Astrocyte (in vitro differentiated cells and primary cell): ENCODE measurements at regions not wholly inside any gene's neighbourhood (a gene's known extent, or its start where the extent isn't known, plus 50 kb on each side); places are given as distances from the start of the nearest gene placed in this dataset.
"Not testable (repeated sequence)": the region's sequence is repeated elsewhere in the genome, so short reads cannot be mapped to it uniquely, and the experiment has no call there.

Source experiments
- DNase-seq: peaks from one replicate; pipeline ENCODE4 v3.0.0-alpha.2; 2010; ENCODE audit warnings: low read depth
- FAIRE-seq: peaks from 2 replicates; lab custom pipeline; 2011; peaks lifted over from hg19 to GRCh38; lab: Jason Lieb, UNC
- H2AFZ ChIP-seq: 2 replicates; pipeline ENCODE4 v1.6.0; 2012; ENCODE audit warnings: low read depth, low read length, inconsistent platforms
- H3K27ac ChIP-seq: 2 replicates; pipeline ENCODE4 v1.5.1; 2011; ENCODE audit warnings: low read depth, low read length, inconsistent platforms
- H3K27me3 ChIP-seq: 2 replicates; pipeline ENCODE4 v1.6.0; 2011; ENCODE audit warnings: low read length, inconsistent platforms; ENCODE audit not compliant: insufficient read depth
- H3K36me3 ChIP-seq: 2 replicates; pipeline ENCODE4 v1.5.1; 2011; ENCODE audit warnings: low read length, inconsistent platforms; ENCODE audit not compliant: insufficient read depth
- H3K4me1 ChIP-seq: 2 replicates; pipeline ENCODE4 v1.5.1; 2011; ENCODE audit warnings: low read length, inconsistent platforms; ENCODE audit not compliant: insufficient read depth
- H3K4me2 ChIP-seq: 2 replicates; pipeline ENCODE4 v1.6.0; 2012; ENCODE audit warnings: low read length, inconsistent platforms
- H3K4me3 ChIP-seq: 2 replicates; pipeline ENCODE4 v1.5.1; 2011; ENCODE audit warnings: low read depth, mild to moderate bottlenecking, low read length, inconsistent platforms; ENCODE audit not compliant: insufficient read depth
- H3K79me2 ChIP-seq: 2 replicates; pipeline ENCODE4 v1.6.0; 2012; ENCODE audit warnings: mild to moderate bottlenecking, low read length, inconsistent platforms; ENCODE audit not compliant: insufficient read depth
- H3K9ac ChIP-seq: 2 replicates; pipeline ENCODE4 v1.6.0; 2012; ENCODE audit warnings: mild to moderate bottlenecking, low read length, inconsistent platforms
- H3K9me3 ChIP-seq: 2 replicates; pipeline ENCODE4 v1.5.1; 2012; ENCODE audit warnings: low read depth, mild to moderate bottlenecking, low read length, inconsistent platforms; ENCODE audit not compliant: insufficient read depth
- H4K20me1 ChIP-seq: 2 replicates; pipeline ENCODE4 v1.6.0; 2012; ENCODE audit warnings: low read length, inconsistent platforms; ENCODE audit not compliant: insufficient read depth
- H3K27ac Mint-ChIP-seq: one replicate; pipeline ENCODE4 v1.8.0; 2021; ENCODE audit warnings: mild to moderate bottlenecking, mixed read lengths; ENCODE audit not compliant: unreplicated experiment
- H3K27me3 Mint-ChIP-seq: one replicate; pipeline ENCODE4 v1.8.0; 2021; ENCODE audit warnings: low read depth, mixed read lengths; ENCODE audit not compliant: unreplicated experiment
- H3K36me3 Mint-ChIP-seq: one replicate; pipeline ENCODE4 v1.8.0; 2021; ENCODE audit warnings: low read depth, mixed read lengths; ENCODE audit not compliant: unreplicated experiment
- H3K4me1 Mint-ChIP-seq: one replicate; pipeline ENCODE4 v1.8.0; 2021; ENCODE audit warnings: low read depth, mixed read lengths; ENCODE audit not compliant: unreplicated experiment
- H3K4me3 Mint-ChIP-seq: one replicate; pipeline ENCODE4 v1.8.0; 2021; ENCODE audit warnings: mild to moderate bottlenecking, moderate library complexity, mixed read lengths; ENCODE audit not compliant: unreplicated experiment
- H3K9me3 Mint-ChIP-seq: one replicate; pipeline ENCODE4 v1.8.0; 2021; ENCODE audit warnings: mild to moderate bottlenecking, mixed read lengths; ENCODE audit not compliant: unreplicated experiment
- CTCF ChIP-seq: IDR thresholded peaks from 2 replicates; pipeline ENCODE4 v1.5.1; 2011; ENCODE audit warnings: low read depth, mild to moderate bottlenecking, inconsistent platforms, low read length, moderate library complexity; ENCODE audit not compliant: insufficient read depth
- EZH2 ChIP-seq: IDR thresholded peaks from 2 replicates; pipeline ENCODE4 v1.6.1; 2012; ENCODE audit warnings: mild to moderate bottlenecking, low read length, inconsistent platforms; ENCODE audit not compliant: insufficient read depth

GRCh38 chr4:145271194-145271593 is 90.8 kb upstream of the OTUD4 start:
- no peaks in the 10 kb centered on the region for H3K9me3 ChIP-seq
- no peaks in the 10 kb centered on the region for H3K27me3 Mint-ChIP-seq
- H3K4me1 ChIP-seq = no peaks in the 10 kb centered on the region
- H3K36me3 Mint-ChIP-seq = no peaks in the 10 kb centered on the region
- no peaks in the 10 kb centered on the region for H3K9me3 Mint-ChIP-seq
- no peak overlapping the region for H2AFZ ChIP-seq
- FAIRE-seq (no peak), DNase-seq (no peak)
- H3K27ac Mint-ChIP-seq = no peak overlapping the region
- no peak overlapping the region for H3K4me3 ChIP-seq
- H3K4me2 ChIP-seq = no peak overlapping the region
- H3K36me3 ChIP-seq = no peaks in the 10 kb centered on the region
- peaks cover 2% of the 10 kb centered on the region for H3K4me1 Mint-ChIP-seq
- no peaks in the 10 kb centered on the region for H3K79me2 ChIP-seq
- H3K4me3 Mint-ChIP-seq = no peak overlapping the region
- no peaks in the 10 kb centered on the region for H3K27me3 ChIP-seq
- H3K27ac ChIP-seq = no peak overlapping the region
- TF ChIP-seq CTCF (no peak), EZH2 (no peak)
- no peaks in the 10 kb centered on the region for H4K20me1 ChIP-seq
- H3K9ac ChIP-seq = no peak overlapping the region

GRCh38 chr4:145266881-145267280 is 86.5 kb upstream of the OTUD4 start:
- H3K27ac Mint-ChIP-seq = no peak overlapping the region
- no peak overlapping the region for H3K9ac ChIP-seq
- H3K4me3 Mint-ChIP-seq = no peak overlapping the region
- no peaks in the 10 kb centered on the region for H3K27me3 ChIP-seq
- H3K36me3 ChIP-seq = no peaks in the 10 kb centered on the region
- no peak overlapping the region for H3K4me2 ChIP-seq
- peaks cover 2% of the 10 kb centered on the region for H3K4me1 Mint-ChIP-seq
- H3K4me3 ChIP-seq = no peak overlapping the region
- H3K27me3 Mint-ChIP-seq = no peaks in the 10 kb centered on the region
- H3K9me3 Mint-ChIP-seq = no peaks in the 10 kb centered on the region
- no peaks in the 10 kb centered on the region for H3K79me2 ChIP-seq
- H3K36me3 Mint-ChIP-seq = no peaks in the 10 kb centered on the region
- no peak for TF ChIP-seq EZH2
- TF ChIP-seq CTCF = no peak
- no peak overlapping the region for H2AFZ ChIP-seq
- no peaks in the 10 kb centered on the region for H3K4me1 ChIP-seq
- DNase-seq (no peak), FAIRE-seq (no peak)
- no peak overlapping the region for H3K27ac ChIP-seq
- H4K20me1 ChIP-seq = no peaks in the 10 kb centered on the region
- H3K9me3 ChIP-seq = no peaks in the 10 kb centered on the region

- no peak overlapping the region for H3K4me2 ChIP-seq
- Mint-ChIP-seq H3K4me3 (no peak overlapping the region), H3K27ac (no peak overlapping the region), H3K27me3 (no peaks in the 10 kb centered on the region), H3K4me1 (no peaks in the 10 kb centered on the region), H3K9me3 (peaks cover 9% of the 10 kb centered on the region), H3K36me3 (no peaks in the 10 kb centered on the region)
- H4K20me1 ChIP-seq = no peaks in the 10 kb centered on the region
- H3K27ac ChIP-seq = no peak overlapping the region
- no peaks in the 10 kb centered on the region for H3K9me3 ChIP-seq
- DNase-seq = no peak
- FAIRE-seq = no peak
- H3K27me3 ChIP-seq = no peaks in the 10 kb centered on the region
- H3K79me2 ChIP-seq = no peaks in the 10 kb centered on the region
- H3K4me3 ChIP-seq = no peak overlapping the region
- no peak overlapping the region for H3K9ac ChIP-seq
- no peak overlapping the region for H2AFZ ChIP-seq
- no peaks in the 10 kb centered on the region for H3K4me1 ChIP-seq
- H3K36me3 ChIP-seq = no peaks in the 10 kb centered on the region
- TF ChIP-seq EZH2 (no peak), CTCF (no peak)
These were observed 79.7 kb upstream of the OTUD4 start for GRCh38 chr4:145260091-145260490.

DNA sequence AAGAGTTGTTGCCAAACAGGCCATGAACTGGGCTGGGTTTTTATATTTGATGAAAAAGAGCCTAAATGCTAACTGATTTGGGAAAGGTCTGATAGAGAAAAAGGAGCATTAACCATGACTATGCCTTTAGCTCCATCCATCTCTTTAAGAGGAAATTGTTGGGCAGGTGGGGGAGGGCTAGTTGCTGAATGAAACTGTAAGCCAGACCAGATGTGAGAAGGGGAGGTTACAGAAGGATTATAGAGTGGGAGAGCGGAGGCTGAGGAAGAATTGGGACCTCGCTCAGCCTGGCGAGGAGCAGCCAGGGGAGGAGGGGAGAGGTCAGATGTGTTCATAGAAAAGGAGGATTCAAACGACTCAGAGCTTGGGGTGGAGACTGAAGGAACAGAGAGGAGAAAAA is 74.9 kb upstream of the OTUD4 start:
- not testable (repeated sequence) for H2AFZ ChIP-seq, H3K4me1 ChIP-seq, H3K27ac ChIP-seq, H3K27ac Mint-ChIP-seq, DNase-seq, H3K4me1 Mint-ChIP-seq, H3K9me3 Mint-ChIP-seq, H3K27me3 ChIP-seq, H3K4me3 ChIP-seq, H3K36me3 ChIP-seq, H3K36me3 Mint-ChIP-seq, H3K9me3 ChIP-seq, H3K9ac ChIP-seq, H3K27me3 Mint-ChIP-seq, H3K79me2 ChIP-seq, H3K4me2 ChIP-seq, FAIRE-seq, H4K20me1 ChIP-seq, H3K4me3 Mint-ChIP-seq
